Posterior cingulate gyrus (tissue), 11 donors: ENCODE measurements at regions not wholly inside any gene's neighbourhood (a gene's known extent, or its start where the extent isn't known, plus 50 kb on each side); places are given as distances from the start of the nearest gene placed in this dataset.
A peak's percentile ranks its signal among the peaks of the same experiment; 100 is the strongest.
"Not testable (repeated sequence)": the region's sequence is repeated elsewhere in the genome, so short reads cannot be mapped to it uniquely, and the experiment has no call there.

Experiments used
- DNase-seq, 10 donors: peaks; one replicate each; pipeline versions ENCODE4 v3.0.0 to v3.0.0-alpha.2; 2020 to 2021; ENCODE audit warnings: mixed read lengths in 3 of 10
- intact Hi-C: fragments of 100-400 bp; cut with DNase I; formaldehyde crosslinking; loops from one replicate; pipeline ENCODE4 v1.15.1; 2023

GRCh38 chr14:44626423-44626822 lies 119.3 kb upstream of the FSCB start:
- no peak for DNase-seq
- intact Hi-C loops: no loop called here

GRCh38 chr14:44625098-44625497 lies 118.0 kb upstream of the FSCB start:
- no peak for DNase-seq
- intact Hi-C loops: no loop called here

GRCh38 chr14:44620121-44621019 lies 113.3 kb upstream of the FSCB start:
- DNase-seq: no peak

GRCh38 chr14:44616204-44616603 lies 109.1 kb upstream of the FSCB start:
- DNase-seq: no peak
- intact Hi-C loops: no loop called here

More at GRCh38 chr14:44620121-44621019, 113.3 kb upstream of the FSCB start:
- intact Hi-C loops: no loop called here

GRCh38 chr14:44613061-44613712 lies 106.1 kb upstream of the FSCB start:
- intact Hi-C loops: no loop called here
- no peak for DNase-seq

GRCh38 chr14:44612002-44612401 lies 104.9 kb upstream of the FSCB start:
- intact Hi-C loops: no loop called here
- no peak for DNase-seq

GRCh38 chr14:44609876-44610510 lies 102.9 kb upstream of the FSCB start:
- intact Hi-C loops: no loop called here
- no peak for DNase-seq

GRCh38 chr14:44609201-44609600 lies 102.1 kb upstream of the FSCB start:
- no peak for DNase-seq
- intact Hi-C loops: no loop called here

GRCh38 chr14:44607701-44608100 lies 100.6 kb upstream of the FSCB start:
- intact Hi-C loops: no loop called here
- DNase-seq: no peak

- DNase-seq: no peak
- intact Hi-C loops: no loop called here
Observed at GRCh38 chr14:44606576-44606975, 99.5 kb upstream of the FSCB start.

GRCh38 chr14:44601266-44601665 lies 94.2 kb upstream of the FSCB start:
- peak in 1 of 10 donors; percentile 75 for DNase-seq
- intact Hi-C loops: not testable (repeated sequence)

GRCh38 chr14:44589180-44589579 lies 82.1 kb upstream of the FSCB start:
- intact Hi-C loops: no loop called here
- no peak for DNase-seq

- no peak for DNase-seq
- intact Hi-C loops: no loop called here
Observed at GRCh38 chr14:44586910-44587309, 79.8 kb upstream of the FSCB start.

- intact Hi-C loops: no loop called here
- no peak for DNase-seq
Observed at GRCh38 chr14:44576356-44576755, 69.3 kb upstream of the FSCB start.

- no peak for DNase-seq
- intact Hi-C loops: no loop called here
Observed at GRCh38 chr14:44567997-44568396, 60.9 kb upstream of the FSCB start.

- intact Hi-C loops: no loop called here
- DNase-seq: no peak
Observed at GRCh38 chr14:44565968-44566367, 58.9 kb upstream of the FSCB start.

GRCh38 chr14:44564908-44565307 lies 57.8 kb upstream of the FSCB start:
- intact Hi-C loops: no loop called here

More at GRCh38 chr14:44564908-44565307, 57.8 kb upstream of the FSCB start:
- DNase-seq: no peak
